ENCODE measurements at regions not wholly inside any gene's neighbourhood (a gene's known extent, or its start where the extent isn't known, plus 50 kb on each side); places are given as distances from the start of the nearest gene placed in this dataset.

DNA sequence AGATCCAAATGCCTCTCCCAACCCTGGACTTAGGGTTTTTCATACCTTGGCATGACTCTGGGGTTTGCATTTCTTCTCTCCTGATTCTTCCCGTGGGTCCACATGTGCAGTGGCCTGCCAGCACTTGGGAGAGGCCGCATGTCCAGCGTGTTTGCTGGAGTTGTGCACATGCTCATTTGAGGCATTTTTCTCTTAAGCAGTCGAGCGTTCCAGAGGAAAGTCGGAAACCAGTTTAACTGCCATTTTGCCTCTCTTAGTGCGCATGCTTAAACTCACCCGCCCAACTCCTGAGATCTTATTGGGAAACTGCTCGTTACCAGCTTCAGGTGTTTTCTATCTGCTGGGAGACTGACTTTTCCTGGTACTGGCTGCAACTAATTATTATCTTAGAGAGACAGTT lies 888.4 kb upstream of the PHF14 start:
- H4K20me1 ChIP-seq (ENCODE audit: insufficient read depth, low read length), result no peaks in the 10 kb centered on the region
- H4K8ac ChIP-seq (ENCODE audit: low read depth in 2 of 2, low read length in 2 of 2), result no peak overlapping the region
- H2BK20ac ChIP-seq (ENCODE audit: low read depth, low read length), result no peak overlapping the region
- H2AK9ac ChIP-seq (replicated peaks; ENCODE audit: low read depth, low read length, poor library complexity), result no peak overlapping the region
- in situ Hi-C loops (cut with MboI; ENCODE audit: low sequenced_read_pairs) (no loop called here), intact Hi-C loops (cut with micrococcal nuclease) (no loop called here), dilution Hi-C loops (cut with HindIII; ENCODE audit: low sequenced_read_pairs, unreplicated experiment) (no loop called here)
- ChIA-PET POLR2A (ENCODE audit: unreplicated experiment) (no interaction called here), CTCF (no interaction called here)
- no peak overlapping the region for H3K4me2 ChIP-seq (ENCODE audit: low read depth, low read length)
- H2BK120ac ChIP-seq (ENCODE audit: low read depth, low read length), result no peak overlapping the region
- H4K5ac ChIP-seq (ENCODE audit: low read depth, low read length), result no peak overlapping the region
- H2BK15ac ChIP-seq (ENCODE audit: low read depth, low read length), result no peak overlapping the region
- H3K27me3 ChIP-seq (ENCODE audit: control insufficient read depth, insufficient read depth, low read length), result no peaks in the 10 kb centered on the region
- H3K4me3 ChIP-seq (ENCODE audit: insufficient read depth, low read depth, low read length), result no peak overlapping the region
- 90% methylated on average over 4 of the region's 9 CpGs; no CpG with 5 or more reads in 1 of the 2 experiments for WGBS, 2 experiments (ENCODE audit: extremely low coverage in 2 of 2, insufficient read length in 1 of 2)
- no peaks in the 10 kb centered on the region for H3K36me3 ChIP-seq (ENCODE audit: control insufficient read depth, insufficient read depth, low read length)
- DNase-seq, result no peak
- BruUV-seq (replicated peaks), result no TSS peak
- no peak overlapping the region for H3K4ac ChIP-seq (ENCODE audit: low read depth, low read length)
- no peaks in the 10 kb centered on the region for H3K4me1 ChIP-seq (ENCODE audit: control insufficient read depth, insufficient read depth, low read length)
- no peak overlapping the region for H2BK5ac ChIP-seq (ENCODE audit: low read depth, low read length, poor library complexity, severe bottlenecking)
- no peak overlapping the region for H4K91ac ChIP-seq (ENCODE audit: insufficient read depth, low read depth, low read length)
- H3K23ac ChIP-seq (ENCODE audit: low read depth, low read length), result no peak overlapping the region
- H3K14ac ChIP-seq (replicated peaks; ENCODE audit: low read depth, low read length), result no peak overlapping the region
- H3K27ac ChIP-seq (ENCODE audit: insufficient read depth, low read length), result no peak overlapping the region
- H3K79me1 ChIP-seq (ENCODE audit: low read depth in 1 of 2, low read length in 2 of 2), result no peaks in the 10 kb centered on the region
- no peak for ATAC-seq (ENCODE audit: low read depth)
- no peak overlapping the region for H3K18ac ChIP-seq (ENCODE audit: low read depth, low read length)
- H3K56ac ChIP-seq (ENCODE audit: extremely low read depth, insufficient read depth, low read length), result no peak overlapping the region
- H2AFZ ChIP-seq (replicated peaks; ENCODE audit: low read length, poor library complexity), result no peak overlapping the region
- H3K9me3 ChIP-seq (ENCODE audit: control insufficient read depth, insufficient read depth, low read length), result peaks cover 5% of the 10 kb centered on the region
- H3K9ac ChIP-seq (ENCODE audit: low read depth, low read length), result no peak overlapping the region
- no peaks in the 10 kb centered on the region for H3K9me1 ChIP-seq (ENCODE audit: insufficient read depth, low read length)
- H2AK5ac ChIP-seq (ENCODE audit: low read depth, low read length), result no peak overlapping the region
- no peak for TF ChIP-seq POLR2A (IDR thresholded peaks at IDR 0.05; ENCODE audit: low read depth, low read length)
- TF ChIP-seq, protein P1, sequence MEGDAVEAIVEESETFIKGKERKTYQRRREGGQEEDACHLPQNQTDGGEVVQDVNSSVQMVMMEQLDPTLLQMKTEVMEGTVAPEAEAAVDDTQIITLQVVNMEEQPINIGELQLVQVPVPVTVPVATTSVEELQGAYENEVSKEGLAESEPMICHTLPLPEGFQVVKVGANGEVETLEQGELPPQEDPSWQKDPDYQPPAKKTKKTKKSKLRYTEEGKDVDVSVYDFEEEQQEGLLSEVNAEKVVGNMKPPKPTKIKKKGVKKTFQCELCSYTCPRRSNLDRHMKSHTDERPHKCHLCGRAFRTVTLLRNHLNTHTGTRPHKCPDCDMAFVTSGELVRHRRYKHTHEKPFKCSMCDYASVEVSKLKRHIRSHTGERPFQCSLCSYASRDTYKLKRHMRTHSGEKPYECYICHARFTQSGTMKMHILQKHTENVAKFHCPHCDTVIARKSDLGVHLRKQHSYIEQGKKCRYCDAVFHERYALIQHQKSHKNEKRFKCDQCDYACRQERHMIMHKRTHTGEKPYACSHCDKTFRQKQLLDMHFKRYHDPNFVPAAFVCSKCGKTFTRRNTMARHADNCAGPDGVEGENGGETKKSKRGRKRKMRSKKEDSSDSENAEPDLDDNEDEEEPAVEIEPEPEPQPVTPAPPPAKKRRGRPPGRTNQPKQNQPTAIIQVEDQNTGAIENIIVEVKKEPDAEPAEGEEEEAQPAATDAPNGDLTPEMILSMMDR (conservative IDR thresholded peaks at IDR 0.05; ENCODE audit: low read depth, low read length), result no peak
- no peak for TF ChIP-seq CHD1 (IDR thresholded peaks at IDR 0.05; ENCODE audit: low read depth, low read length)
- no peak for TF ChIP-seq SMC3 (IDR thresholded peaks at IDR 0.05; ENCODE audit: low read depth, low read length)
- TF ChIP-seq RFX5 (IDR thresholded peaks at IDR 0.05; ENCODE audit: low read depth, low read length), result no peak
- TF ChIP-seq, protein P2, sequence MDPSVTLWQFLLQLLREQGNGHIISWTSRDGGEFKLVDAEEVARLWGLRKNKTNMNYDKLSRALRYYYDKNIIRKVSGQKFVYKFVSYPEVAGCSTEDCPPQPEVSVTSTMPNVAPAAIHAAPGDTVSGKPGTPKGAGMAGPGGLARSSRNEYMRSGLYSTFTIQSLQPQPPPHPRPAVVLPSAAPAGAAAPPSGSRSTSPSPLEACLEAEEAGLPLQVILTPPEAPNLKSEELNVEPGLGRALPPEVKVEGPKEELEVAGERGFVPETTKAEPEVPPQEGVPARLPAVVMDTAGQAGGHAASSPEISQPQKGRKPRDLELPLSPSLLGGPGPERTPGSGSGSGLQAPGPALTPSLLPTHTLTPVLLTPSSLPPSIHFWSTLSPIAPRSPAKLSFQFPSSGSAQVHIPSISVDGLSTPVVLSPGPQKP (IDR thresholded peaks at IDR 0.05; ENCODE audit: borderline replicate concordance, low read depth, low read length), result no peak
- TF ChIP-seq RCOR1 (IDR thresholded peaks at IDR 0.05; ENCODE audit: insufficient replicate concordance, low read length), result no peak
- TF ChIP-seq, protein P3, sequence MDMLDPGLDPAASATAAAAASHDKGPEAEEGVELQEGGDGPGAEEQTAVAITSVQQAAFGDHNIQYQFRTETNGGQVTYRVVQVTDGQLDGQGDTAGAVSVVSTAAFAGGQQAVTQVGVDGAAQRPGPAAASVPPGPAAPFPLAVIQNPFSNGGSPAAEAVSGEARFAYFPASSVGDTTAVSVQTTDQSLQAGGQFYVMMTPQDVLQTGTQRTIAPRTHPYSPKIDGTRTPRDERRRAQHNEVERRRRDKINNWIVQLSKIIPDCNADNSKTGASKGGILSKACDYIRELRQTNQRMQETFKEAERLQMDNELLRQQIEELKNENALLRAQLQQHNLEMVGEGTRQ (IDR thresholded peaks at IDR 0.05; ENCODE audit: low read depth, low read length), result no peak
- TF ChIP-seq FOS (IDR thresholded peaks at IDR 0.05; ENCODE audit: low read depth, low read length), result no peak
- TF ChIP-seq MAZ (IDR thresholded peaks at IDR 0.05; ENCODE audit: borderline replicate concordance, low read depth, low read length), result no peak
- no peak for TF ChIP-seq CEBPB (IDR thresholded peaks at IDR 0.05; ENCODE audit: low read depth, low read length)
- no peak for TF ChIP-seq RAD21 (IDR thresholded peaks at IDR 0.05; ENCODE audit: low read length)
- TF ChIP-seq MXI1 (IDR thresholded peaks at IDR 0.05; ENCODE audit: borderline replicate concordance, low read depth, low read length), result no peak
- no peak for TF ChIP-seq MAFK (IDR thresholded peaks at IDR 0.05; ENCODE audit: low read depth, low read length)
- TF ChIP-seq NFE2L2 (IDR thresholded peaks at IDR 0.05; ENCODE audit: low read depth, low read length), result no peak

All from IMR-90 (cell line).